ENCODE measurements at regions not wholly inside any gene's neighbourhood (a gene's known extent, or its start where the extent isn't known, plus 50 kb on each side); places are given as distances from the start of the nearest gene placed in this dataset.

DNA sequence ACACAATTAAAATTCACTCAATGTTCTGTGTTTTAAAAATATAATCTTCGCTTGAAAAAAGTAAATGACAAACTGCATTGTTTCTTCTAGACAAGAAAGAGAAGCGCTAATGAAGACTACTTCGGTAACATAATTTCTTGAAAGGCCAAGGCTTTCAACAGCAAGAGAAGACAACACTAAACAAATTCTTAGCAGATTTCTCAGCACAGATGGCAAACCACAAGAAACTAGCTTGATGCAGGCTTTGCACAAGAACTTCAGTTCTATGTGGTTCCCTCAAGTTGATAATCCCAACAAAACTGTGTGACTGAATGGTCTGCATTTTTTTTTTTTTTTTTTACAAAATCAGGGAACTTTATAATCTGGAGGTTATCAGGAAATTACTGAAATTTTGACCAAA, 447.4 kb upstream of the NRSN1 start:
- TF ChIP-seq, protein P1, sequence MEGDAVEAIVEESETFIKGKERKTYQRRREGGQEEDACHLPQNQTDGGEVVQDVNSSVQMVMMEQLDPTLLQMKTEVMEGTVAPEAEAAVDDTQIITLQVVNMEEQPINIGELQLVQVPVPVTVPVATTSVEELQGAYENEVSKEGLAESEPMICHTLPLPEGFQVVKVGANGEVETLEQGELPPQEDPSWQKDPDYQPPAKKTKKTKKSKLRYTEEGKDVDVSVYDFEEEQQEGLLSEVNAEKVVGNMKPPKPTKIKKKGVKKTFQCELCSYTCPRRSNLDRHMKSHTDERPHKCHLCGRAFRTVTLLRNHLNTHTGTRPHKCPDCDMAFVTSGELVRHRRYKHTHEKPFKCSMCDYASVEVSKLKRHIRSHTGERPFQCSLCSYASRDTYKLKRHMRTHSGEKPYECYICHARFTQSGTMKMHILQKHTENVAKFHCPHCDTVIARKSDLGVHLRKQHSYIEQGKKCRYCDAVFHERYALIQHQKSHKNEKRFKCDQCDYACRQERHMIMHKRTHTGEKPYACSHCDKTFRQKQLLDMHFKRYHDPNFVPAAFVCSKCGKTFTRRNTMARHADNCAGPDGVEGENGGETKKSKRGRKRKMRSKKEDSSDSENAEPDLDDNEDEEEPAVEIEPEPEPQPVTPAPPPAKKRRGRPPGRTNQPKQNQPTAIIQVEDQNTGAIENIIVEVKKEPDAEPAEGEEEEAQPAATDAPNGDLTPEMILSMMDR (conservative IDR thresholded peaks at IDR 0.05; ENCODE audit: low read depth, low read length) = no peak
- no peak for TF ChIP-seq POLR2A (IDR thresholded peaks at IDR 0.05; ENCODE audit: low read depth, low read length)
- no peak for TF ChIP-seq FOS (IDR thresholded peaks at IDR 0.05; ENCODE audit: low read depth, low read length)
- no peak for TF ChIP-seq RFX5 (IDR thresholded peaks at IDR 0.05; ENCODE audit: low read depth, low read length)
- TF ChIP-seq CEBPB (IDR thresholded peaks at IDR 0.05; ENCODE audit: low read depth, low read length) = no peak
